Stimulated activated naive B cell treated with anti-CD40 and anti-IgM and Interleukin-4, amounts not matched to agents 10 μg/mL and 1 μg/mL and 100 μg/mL, for 72 hours (primary cell): ENCODE measurements at regions not wholly inside any gene's neighbourhood (a gene's known extent, or its start where the extent isn't known, plus 50 kb on each side); places are given as distances from the start of the nearest gene placed in this dataset.
"Not testable (repeated sequence)": the region's sequence is repeated elsewhere in the genome, so short reads cannot be mapped to it uniquely, and the experiment has no call there.

Source experiments
- ATAC-seq, 2 donors: fragments of 150-1000 bp; cut with Tn5 transposase; replicated peaks; 2 replicates each; pipeline ENCODE4 v1.10.0; 2021; ENCODE audit warnings: moderate library complexity in 1 of 2
- DNase-seq: peaks from one replicate; pipeline ENCODE4 v3.0.0; 2021
- H3K27ac Mint-ChIP-seq: one replicate; pipeline ENCODE4 v1.8.0; 2022; ENCODE audit warnings: mild to moderate bottlenecking, mixed read lengths
- H3K27me3 Mint-ChIP-seq, 2 donors: one replicate each; pipeline ENCODE4 v1.8.0; 2022; ENCODE audit warnings: mixed read lengths in 2 of 2
- H3K36me3 Mint-ChIP-seq, 2 donors: one replicate each; pipeline ENCODE4 v1.8.0; 2022; ENCODE audit warnings: mixed read lengths in 2 of 2, mild to moderate bottlenecking in 1 of 2
- H3K4me1 Mint-ChIP-seq, 2 donors: one replicate each; pipeline ENCODE4 v1.8.0; 2022; ENCODE audit warnings: mixed read lengths in 2 of 2, mild to moderate bottlenecking in 1 of 2
- H3K4me3 Mint-ChIP-seq, 2 donors: one replicate each; pipeline ENCODE4 v1.8.0; 2022; ENCODE audit warnings: mild to moderate bottlenecking in 2 of 2, mixed read lengths in 2 of 2, moderate library complexity in 1 of 2
- H3K9me3 Mint-ChIP-seq, 2 donors: one replicate each; pipeline ENCODE4 v1.8.0; 2022; ENCODE audit warnings: mixed read lengths in 2 of 2, mild to moderate bottlenecking in 1 of 2

DNA sequence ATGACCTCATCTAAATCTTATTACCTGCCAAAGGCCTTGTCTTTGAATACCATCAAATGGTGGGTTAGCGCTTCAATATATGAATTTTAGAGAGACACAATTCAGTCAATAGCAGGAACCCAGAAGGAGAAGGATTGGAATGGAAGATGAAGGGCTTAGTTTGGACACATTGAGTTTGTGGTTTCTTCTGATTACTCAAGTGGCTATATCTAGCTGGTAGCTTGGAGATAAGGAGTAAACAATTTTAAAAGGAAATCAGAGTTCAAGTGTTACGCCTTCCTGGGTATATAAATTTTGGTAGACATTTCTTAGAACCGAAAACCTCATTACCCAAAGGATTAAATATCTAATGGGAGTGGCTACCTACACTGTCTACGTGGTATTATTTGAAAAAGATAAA lies 80.2 kb downstream of the RGS2 start:
- no peaks in the 10 kb centered on the region for H3K36me3 Mint-ChIP-seq
- H3K9me3 Mint-ChIP-seq = no peaks in the 10 kb centered on the region

DNA sequence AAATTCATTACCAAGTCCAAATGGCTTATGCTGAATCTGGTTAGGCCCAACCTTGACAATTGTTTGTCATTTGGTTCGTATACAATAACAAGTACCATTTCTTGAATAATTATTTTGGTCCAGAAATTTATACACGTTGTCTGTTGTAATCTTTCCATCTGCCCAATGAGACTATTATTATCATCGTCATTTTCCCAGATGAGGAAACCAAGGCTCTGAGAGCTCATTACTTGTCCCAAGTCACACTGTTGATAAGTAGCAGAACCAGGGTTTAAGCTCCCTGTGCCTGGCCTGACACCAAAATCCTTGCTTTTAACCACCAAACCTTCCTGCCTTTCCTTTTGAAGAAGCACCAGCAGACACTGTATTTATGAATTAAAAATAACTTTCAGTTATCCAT lies 81.3 kb downstream of the RGS2 start:
- no peak for ATAC-seq
- Mint-ChIP-seq H3K4me1 (no peaks in the 10 kb centered on the region), H3K27ac (no peak overlapping the region), H3K4me3 (no peak overlapping the region), H3K27me3 (peaks cover 0 to 4% of the 10 kb centered on the region in 2 donors), H3K9me3 (no peaks in the 10 kb centered on the region), H3K36me3 (no peaks in the 10 kb centered on the region)
- no peak for DNase-seq

More for the DNA sequence above, 80.2 kb downstream of the RGS2 start:
- H3K27ac Mint-ChIP-seq = no peak overlapping the region
- ATAC-seq (no peak), DNase-seq (no peak)
- H3K4me1 Mint-ChIP-seq = no peaks in the 10 kb centered on the region
- H3K4me3 Mint-ChIP-seq = no peak overlapping the region
- peaks cover 0 to 4% of the 10 kb centered on the region in 2 donors for H3K27me3 Mint-ChIP-seq

DNA sequence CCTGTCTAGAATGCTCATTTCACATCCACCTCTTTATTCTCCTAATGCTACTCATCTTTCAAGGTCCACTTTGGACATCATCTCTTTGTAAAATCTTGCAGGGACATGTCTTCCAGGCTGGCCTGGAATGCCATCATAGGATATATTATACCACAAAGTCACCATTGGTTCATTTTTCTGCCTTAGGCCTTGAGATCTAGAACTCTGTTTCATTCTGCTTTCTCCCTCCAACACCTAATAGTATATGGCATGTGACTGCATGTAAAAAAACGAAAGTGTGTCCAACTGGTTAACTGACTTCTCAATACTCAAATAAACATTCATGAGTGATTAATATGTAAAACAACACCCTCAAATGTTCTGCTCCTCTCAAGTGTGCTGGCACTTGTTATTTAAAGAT lies 84.1 kb downstream of the RGS2 start:
- H3K9me3 Mint-ChIP-seq = peaks cover 0 to 4% of the 10 kb centered on the region in 2 donors
- ATAC-seq (no peak), DNase-seq (no peak)
- no peaks in the 10 kb centered on the region for H3K4me1 Mint-ChIP-seq
- H3K27ac Mint-ChIP-seq = no peak overlapping the region
- H3K4me3 Mint-ChIP-seq = no peak overlapping the region
- H3K27me3 Mint-ChIP-seq = peaks cover 0 to 4% of the 10 kb centered on the region in 2 donors
- H3K36me3 Mint-ChIP-seq = no peaks in the 10 kb centered on the region

DNA sequence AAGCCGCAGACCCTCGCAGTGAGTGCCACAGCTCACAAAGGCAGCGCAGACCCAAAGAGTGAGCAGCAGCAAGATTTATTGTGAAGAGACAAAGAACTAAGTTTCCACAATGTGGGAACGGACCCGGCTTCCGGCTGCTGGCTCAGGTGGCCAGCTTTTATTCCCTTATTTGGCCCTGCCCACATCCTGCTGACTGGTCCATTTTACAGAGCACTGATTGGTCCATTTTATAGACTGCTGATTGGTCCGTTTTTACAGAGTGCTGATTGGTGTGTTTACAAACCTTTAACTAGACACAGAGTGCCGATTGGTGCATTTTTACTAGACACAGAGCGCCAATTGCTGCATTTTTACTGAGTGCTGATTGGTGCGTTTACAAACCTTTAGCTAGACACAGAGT lies 86.6 kb downstream of the RGS2 start:
- not testable (repeated sequence) for H3K9me3 Mint-ChIP-seq, H3K27me3 Mint-ChIP-seq, DNase-seq, H3K36me3 Mint-ChIP-seq, ATAC-seq, H3K4me1 Mint-ChIP-seq, H3K4me3 Mint-ChIP-seq
- peak overlapping the region; percentile 60 for H3K27ac Mint-ChIP-seq

DNA sequence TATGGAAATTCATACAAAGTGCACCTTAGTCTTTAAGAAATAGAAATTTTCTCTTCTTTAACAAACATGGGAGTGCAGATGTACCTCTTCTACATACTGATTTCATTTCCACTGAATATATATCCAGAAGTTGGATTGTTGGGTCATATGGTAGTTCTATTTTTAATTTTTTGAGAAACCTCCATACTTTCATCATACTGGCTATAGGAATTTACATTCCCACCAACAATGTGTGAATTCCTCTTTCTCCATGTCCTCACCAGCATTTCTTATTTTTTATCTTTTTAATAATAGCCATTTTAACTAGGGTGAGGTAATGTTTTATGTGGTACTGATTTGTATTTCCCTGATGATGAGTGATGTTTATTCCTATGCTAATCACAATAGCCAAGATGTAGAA lies 87.5 kb downstream of the RGS2 start:
- peaks cover 0 to 4% of the 10 kb centered on the region in 2 donors for H3K9me3 Mint-ChIP-seq
- no peaks in the 10 kb centered on the region for H3K4me1 Mint-ChIP-seq
- H3K4me3 Mint-ChIP-seq = no peak overlapping the region
- H3K27me3 Mint-ChIP-seq = peaks cover 0 to 4% of the 10 kb centered on the region in 2 donors
- DNase-seq (no peak), ATAC-seq (no peak)
- no peak overlapping the region for H3K27ac Mint-ChIP-seq
- H3K36me3 Mint-ChIP-seq = no peaks in the 10 kb centered on the region

DNA sequence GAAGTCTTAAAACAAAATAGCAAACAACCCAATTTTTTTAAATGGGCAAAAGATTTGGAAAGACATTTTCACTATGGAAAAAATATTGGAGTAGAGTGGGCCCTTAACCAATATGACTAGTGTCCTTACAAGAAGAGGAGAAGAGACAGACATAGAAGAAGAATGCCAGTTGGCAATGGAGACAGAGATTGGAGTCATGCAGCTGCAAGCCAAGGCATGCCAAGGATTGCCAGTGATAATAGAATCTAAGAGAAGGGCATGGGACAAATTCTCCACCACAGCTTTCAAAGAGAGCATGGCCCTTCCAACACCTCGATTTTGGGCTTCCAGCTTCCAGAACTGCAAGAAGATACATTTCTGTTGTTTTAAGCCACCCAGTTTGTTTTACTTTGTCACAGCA lies 92.7 kb downstream of the RGS2 start:
- H3K36me3 Mint-ChIP-seq = no peaks in the 10 kb centered on the region
- H3K27ac Mint-ChIP-seq = no peak overlapping the region
- H3K27me3 Mint-ChIP-seq = no peaks in the 10 kb centered on the region

DNA sequence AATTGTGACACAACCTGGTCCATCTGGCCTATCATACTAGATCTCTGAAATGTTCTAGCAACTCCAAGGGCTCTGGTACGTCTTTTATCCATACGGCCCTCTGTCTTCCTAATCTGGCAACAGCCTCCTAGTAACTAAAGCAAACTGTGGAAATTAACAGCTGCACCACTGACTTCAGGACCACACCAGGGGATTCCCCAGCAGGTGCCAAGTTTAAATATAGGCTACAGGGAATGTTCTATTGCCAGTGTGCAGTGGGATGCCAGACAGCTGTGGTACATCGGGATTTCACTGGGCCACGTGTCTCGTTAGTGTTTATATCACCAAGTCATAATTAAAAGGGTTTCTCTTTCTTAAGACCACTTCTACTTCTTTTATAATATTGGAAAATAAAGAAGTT lies 94.3 kb downstream of the RGS2 start:
- ATAC-seq (no peak), DNase-seq (no peak)
- Mint-ChIP-seq H3K36me3 (no peaks in the 10 kb centered on the region), H3K27ac (no peak overlapping the region), H3K27me3 (no peaks in the 10 kb centered on the region), H3K4me3 (no peak overlapping the region), H3K9me3 (no peaks in the 10 kb centered on the region), H3K4me1 (peaks cover 5 to 10% of the 10 kb centered on the region in 2 donors)

More for the DNA sequence above, 92.7 kb downstream of the RGS2 start:
- peaks cover 4 to 10% of the 10 kb centered on the region in 2 donors for H3K4me1 Mint-ChIP-seq
- no peak overlapping the region for H3K4me3 Mint-ChIP-seq
- no peaks in the 10 kb centered on the region for H3K9me3 Mint-ChIP-seq
- DNase-seq = no peak
- ATAC-seq = no peak

DNA sequence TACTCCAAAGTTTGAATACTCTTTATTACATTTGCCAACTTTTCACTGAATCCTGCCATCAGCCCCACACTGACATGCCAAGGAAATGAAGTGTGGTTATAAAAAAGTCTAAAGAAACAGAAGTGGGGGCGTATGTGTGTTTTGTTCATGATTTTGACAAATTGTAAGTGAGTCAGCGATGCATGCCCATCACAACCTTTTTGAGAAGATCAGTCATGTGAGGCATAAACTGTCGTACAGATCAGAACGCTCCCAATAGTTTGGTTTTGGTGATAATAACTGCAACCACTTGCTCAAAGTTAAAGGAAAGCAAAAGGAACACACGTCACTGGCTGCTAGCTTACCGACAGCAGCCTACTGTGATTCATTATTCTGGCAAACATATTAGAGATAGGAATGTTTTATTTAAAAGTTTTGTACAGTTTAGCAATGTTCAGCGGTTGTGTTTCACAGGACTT lies 95.6 kb downstream of the RGS2 start:
- Mint-ChIP-seq H3K9me3 (no peaks in the 10 kb centered on the region), H3K4me3 (peak overlapping the region in 1 of 2 donors; percentile 37), H3K27ac (no peak overlapping the region), H3K4me1 (peaks cover 5 to 10% of the 10 kb centered on the region in 2 donors), H3K36me3 (no peaks in the 10 kb centered on the region), H3K27me3 (no peaks in the 10 kb centered on the region)
- no peak for DNase-seq
- ATAC-seq = peak; percentile 64 to 67

DNA sequence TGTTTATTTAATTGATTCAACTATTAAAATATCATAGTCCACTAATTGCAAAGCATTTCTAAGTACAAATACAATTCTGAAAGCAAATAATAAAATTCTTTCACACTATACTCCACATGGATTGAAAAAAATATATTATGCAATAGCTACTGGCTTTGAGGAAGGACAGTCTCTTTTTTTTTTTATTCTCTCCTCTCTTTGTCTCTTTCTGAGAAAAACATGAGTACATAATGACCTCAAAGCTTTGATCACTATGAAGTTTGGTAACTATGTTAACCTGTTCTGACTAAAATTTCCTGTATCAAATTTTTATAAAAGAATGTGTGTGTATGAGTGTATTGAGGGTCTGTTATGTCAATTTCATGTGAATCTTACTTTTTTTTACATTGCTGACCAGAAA lies 96.2 kb downstream of the RGS2 start:
- H3K27ac Mint-ChIP-seq = no peak overlapping the region
- DNase-seq (no peak), ATAC-seq (no peak)
- no peaks in the 10 kb centered on the region for H3K36me3 Mint-ChIP-seq
- H3K9me3 Mint-ChIP-seq = no peaks in the 10 kb centered on the region
- H3K27me3 Mint-ChIP-seq = no peaks in the 10 kb centered on the region
- peaks cover 5 to 10% of the 10 kb centered on the region in 2 donors for H3K4me1 Mint-ChIP-seq
- no peak overlapping the region for H3K4me3 Mint-ChIP-seq

DNA sequence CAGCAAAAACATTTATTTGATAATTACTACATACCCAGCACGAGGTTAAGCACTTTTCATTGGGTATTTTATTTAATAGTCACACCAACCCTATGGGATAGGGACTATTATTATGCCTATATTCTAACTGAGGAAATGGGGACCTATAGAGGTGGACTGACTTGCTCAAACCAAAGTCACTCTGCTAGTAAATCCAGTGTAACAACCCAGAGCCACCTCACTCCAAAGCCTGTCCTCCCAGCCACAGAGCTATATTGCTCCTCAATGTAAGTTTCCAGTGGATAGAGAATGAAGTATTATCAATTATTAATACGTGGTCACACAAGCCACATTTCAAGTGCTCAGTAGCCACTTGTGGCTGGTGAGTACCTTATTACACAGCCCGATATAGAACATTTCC lies 97.5 kb downstream of the RGS2 start:
- Mint-ChIP-seq H3K36me3 (no peaks in the 10 kb centered on the region), H3K9me3 (no peaks in the 10 kb centered on the region), H3K4me1 (peaks cover 5 to 10% of the 10 kb centered on the region in 2 donors), H3K27me3 (no peaks in the 10 kb centered on the region), H3K27ac (no peak overlapping the region), H3K4me3 (no peak overlapping the region)
- DNase-seq (no peak), ATAC-seq (no peak)

DNA sequence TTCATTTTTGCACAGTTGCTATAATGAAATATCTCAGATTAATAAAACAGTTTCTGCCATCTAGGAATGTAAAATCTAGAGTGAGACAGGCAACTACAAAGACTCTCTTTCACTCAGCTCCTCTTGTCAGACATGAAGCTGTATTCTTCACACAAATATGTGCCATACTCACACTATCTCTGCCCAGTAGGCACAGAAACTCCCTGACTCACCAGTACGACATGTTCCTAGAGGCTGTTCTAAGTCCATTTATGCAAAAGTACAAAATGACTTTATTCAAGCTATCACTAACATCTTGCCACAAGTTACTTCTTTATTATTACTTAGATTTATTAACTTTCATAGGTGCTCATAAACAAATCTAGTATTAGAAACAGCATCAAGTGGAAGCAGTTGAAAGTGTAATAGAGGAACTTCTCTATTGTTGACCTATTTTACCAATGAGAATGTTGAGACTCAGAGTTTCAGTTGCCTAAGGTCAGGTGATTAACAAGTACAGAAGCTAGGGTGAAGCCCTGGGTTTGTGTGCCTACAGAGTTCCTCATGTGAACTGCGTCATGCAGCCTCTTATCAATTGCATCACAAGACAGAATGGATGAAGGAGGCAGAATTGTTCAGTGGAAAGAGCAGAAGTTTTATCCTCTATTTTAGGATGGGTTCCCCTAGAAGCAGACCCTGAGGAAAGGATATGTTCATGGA lies 98.9 kb downstream of the RGS2 start:
- Mint-ChIP-seq H3K27me3 (no peaks in the 10 kb centered on the region), H3K4me3 (no peak overlapping the region), H3K4me1 (peaks cover 5 to 10% of the 10 kb centered on the region in 2 donors), H3K36me3 (no peaks in the 10 kb centered on the region), H3K9me3 (peaks cover 2 to 4% of the 10 kb centered on the region in 2 donors), H3K27ac (no peak overlapping the region)
- ATAC-seq = peak; percentile 78 to 83
- DNase-seq = no peak

DNA sequence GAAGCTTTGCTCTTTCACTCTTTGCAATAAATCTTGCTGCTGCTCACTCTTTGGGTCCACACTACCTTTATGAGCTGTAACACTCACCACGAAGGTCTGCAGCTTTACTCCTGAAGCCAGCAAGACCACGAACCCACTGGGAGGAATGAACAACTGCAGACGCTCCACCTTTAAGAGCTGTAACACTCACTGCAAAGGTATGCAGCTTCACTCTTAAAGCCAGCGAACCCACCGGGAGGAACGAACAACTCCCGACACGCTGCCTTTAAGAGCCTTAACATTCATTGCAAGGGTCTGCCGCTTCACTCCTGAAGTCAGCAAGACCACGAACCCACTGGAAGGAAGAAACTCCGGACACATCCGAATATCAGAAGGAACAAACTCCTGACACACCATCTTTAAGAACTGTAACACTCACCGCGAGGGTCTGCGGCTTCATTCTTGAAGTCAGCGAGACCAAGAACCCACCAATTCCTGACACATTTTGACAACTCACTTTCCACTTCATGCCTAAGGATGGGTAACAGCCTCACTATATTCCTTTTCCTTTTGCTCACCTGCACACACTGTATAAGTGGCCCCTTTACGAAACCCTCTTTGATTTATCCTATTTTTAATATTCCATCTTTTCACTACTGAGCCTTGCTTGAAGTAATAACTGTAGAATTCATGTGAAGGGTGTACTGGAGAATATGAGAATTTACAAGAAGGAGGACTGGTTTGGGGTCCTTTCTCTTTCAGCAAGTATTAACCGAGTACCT lies 103.2 kb downstream of the RGS2 start:
- H3K27me3 Mint-ChIP-seq, H3K4me1 Mint-ChIP-seq, H3K36me3 Mint-ChIP-seq, H3K27ac Mint-ChIP-seq, ATAC-seq, DNase-seq, H3K4me3 Mint-ChIP-seq, H3K9me3 Mint-ChIP-seq: not testable (repeated sequence)

DNA sequence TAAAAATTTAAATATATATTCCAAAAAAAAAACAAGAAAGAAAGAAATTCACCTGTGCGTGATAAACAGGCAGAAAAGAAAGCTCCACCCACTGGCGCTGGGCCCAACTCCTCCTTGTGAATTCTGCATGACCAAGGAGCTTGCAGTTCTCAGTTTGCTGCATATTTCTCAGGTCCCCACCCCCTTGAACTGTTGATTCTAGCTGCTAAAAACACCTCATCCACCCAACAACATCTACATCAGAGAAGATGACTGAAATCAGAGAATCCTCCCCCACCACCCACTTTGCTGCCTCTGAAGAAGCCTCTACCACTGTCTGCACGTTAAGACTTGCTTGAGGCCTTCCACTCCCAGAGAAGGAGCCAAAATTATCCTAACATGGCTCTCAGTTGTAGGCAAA lies 104.8 kb downstream of the RGS2 start:
- DNase-seq (no peak), ATAC-seq (no peak)
- H3K36me3 Mint-ChIP-seq = no peaks in the 10 kb centered on the region
- H3K9me3 Mint-ChIP-seq = peaks cover 2 to 4% of the 10 kb centered on the region in 2 donors
- H3K4me1 Mint-ChIP-seq = no peaks in the 10 kb centered on the region
- H3K4me3 Mint-ChIP-seq = no peak overlapping the region
- H3K27ac Mint-ChIP-seq = no peak overlapping the region
- no peaks in the 10 kb centered on the region for H3K27me3 Mint-ChIP-seq

DNA sequence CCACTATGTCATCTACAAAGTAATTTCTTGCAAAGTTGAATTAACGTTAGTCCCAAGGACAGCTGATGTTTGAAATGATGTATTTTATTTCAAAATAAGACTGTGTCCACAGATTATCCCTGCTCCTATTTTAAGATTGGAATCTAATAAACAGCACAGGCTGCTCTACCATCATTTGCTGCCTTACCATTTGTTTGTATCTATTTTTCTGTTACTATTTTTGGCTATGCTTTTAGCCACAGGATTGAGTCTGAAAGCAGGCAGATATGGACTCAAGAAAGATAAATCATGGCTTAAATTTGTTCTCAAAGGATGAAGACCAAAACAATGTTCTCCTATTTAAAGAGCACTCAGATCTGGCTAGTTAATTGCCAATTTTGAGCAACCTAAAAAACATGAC lies 105.3 kb downstream of the RGS2 start:
- Mint-ChIP-seq H3K4me3 (no peak overlapping the region), H3K36me3 (no peaks in the 10 kb centered on the region), H3K9me3 (peaks cover 2 to 4% of the 10 kb centered on the region in 2 donors), H3K4me1 (no peaks in the 10 kb centered on the region), H3K27me3 (no peaks in the 10 kb centered on the region), H3K27ac (no peak overlapping the region)
- no peak for ATAC-seq
- DNase-seq = no peak

DNA sequence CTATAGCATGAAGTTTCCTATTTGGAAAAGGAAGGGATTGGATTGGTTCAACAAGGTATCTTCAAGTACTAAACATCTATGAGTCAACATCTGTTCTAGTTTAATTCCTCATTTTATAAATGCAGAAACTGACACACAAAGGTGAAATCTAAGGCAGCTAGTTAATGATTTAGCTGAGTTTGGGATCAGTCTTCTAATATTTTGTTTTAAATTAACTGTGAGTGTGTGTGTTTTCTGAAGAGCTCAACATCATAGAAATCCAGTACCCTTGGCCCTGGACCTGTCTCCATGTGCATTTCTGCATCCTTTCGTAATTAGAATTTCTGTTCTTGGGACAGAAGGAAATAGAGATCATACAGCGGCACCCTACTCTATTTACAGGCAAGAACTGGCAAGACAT lies 105.9 kb downstream of the RGS2 start:
- no peak for DNase-seq
- H3K27me3 Mint-ChIP-seq = no peaks in the 10 kb centered on the region
- no peak overlapping the region for H3K4me3 Mint-ChIP-seq
- peaks cover 2 to 4% of the 10 kb centered on the region in 2 donors for H3K9me3 Mint-ChIP-seq
- H3K27ac Mint-ChIP-seq = no peak overlapping the region
- no peaks in the 10 kb centered on the region for H3K4me1 Mint-ChIP-seq
- ATAC-seq = no peak
- no peaks in the 10 kb centered on the region for H3K36me3 Mint-ChIP-seq
